Cardiac muscle cell (in vitro differentiated cells and primary cell): ENCODE measurements at regions not wholly inside any gene's neighbourhood (a gene's known extent, or its start where the extent isn't known, plus 50 kb on each side); places are given as distances from the start of the nearest gene placed in this dataset.
A peak's percentile ranks its signal among the peaks of the same experiment; 100 is the strongest.

ENCODE experiments used
- DNase-seq, 2 donors: peaks; one replicate each; pipeline versions ENCODE4 v3.0.0 to v3.0.0-alpha.2; 2010 to 2017; ENCODE audit warnings: low read depth in 1 of 2, low spot score in 1 of 2
- H3K27ac ChIP-seq: fragments of 200-600 bp; sonication (generic); 2 replicates; pipeline ENCODE4 v1.5.1; 2016
- H3K27me3 ChIP-seq: fragments of 200-600 bp; sonication (generic); 2 replicates; pipeline ENCODE4 v1.6.0; 2016; ENCODE audit warnings: control low read depth
- H3K36me3 ChIP-seq: fragments of 200-600 bp; sonication (generic); 2 replicates; pipeline ENCODE4 v1.5.1; 2016; ENCODE audit warnings: control low read depth
- H3K4me1 ChIP-seq: fragments of 200-600 bp; sonication (generic); 2 replicates; pipeline ENCODE4 v1.8.1; 2017; ENCODE audit warnings: low read depth, mild to moderate bottlenecking, mixed run types
- H3K4me3 ChIP-seq: fragments of 200-600 bp; sonication (generic); 2 replicates; pipeline ENCODE4 v1.5.1; 2016; ENCODE audit warnings: mild to moderate bottlenecking
- H3K9me3 ChIP-seq: fragments of 200-600 bp; sonication (generic); 2 replicates; pipeline ENCODE4 v1.5.1; 2017; ENCODE audit warnings: low read depth, mild to moderate bottlenecking, control low read depth
- TF ChIP-seq, protein P1 (sequence below): IDR thresholded peaks from 2 replicates; pipeline ENCODE4 v1.5.1; 2012; ENCODE audit warnings: low read depth, mild to moderate bottlenecking, low read length

DNA sequence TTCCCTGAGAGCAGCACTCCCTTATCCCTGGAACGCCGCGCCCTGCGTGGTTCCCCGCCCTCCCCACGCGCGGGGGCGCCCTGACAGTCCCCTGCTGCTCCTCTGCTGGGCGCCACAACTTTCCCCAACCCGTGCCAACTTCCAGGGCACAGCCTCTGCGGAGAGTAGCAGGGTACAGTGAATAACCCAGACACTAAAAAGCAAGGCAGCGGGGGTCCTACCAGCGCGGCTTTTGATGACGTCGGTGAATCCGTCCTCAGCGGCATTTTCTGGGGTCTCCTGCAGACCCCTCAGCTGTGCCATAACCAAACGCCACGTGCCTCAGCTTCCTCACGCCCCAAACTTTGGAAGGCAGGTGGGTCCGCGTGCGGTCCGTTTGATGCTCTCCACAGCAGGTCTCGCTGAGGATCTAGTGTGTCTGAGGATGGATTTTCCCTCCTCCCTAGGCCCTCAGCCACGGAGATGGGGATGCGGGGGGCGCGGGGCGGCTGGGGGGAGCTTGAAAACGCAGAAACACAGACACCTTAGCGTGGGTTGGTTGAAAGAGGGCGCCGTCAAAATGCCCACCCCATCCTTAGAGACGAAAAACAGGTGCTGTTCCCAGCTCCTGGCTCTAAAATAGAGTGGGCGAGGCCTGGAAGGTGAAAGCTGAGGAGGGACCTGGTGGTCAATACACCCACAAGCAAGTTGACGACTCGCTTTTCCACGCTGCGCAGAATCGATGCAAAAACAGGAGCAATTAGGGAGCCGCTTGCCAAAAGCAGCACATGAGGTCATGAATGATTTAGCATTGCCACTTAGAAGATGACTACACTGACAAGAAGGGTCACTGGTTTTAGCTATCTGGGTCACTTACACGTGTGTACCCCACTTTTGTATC lies 405.6 kb downstream of the FAM47A start:
- Histone ChIP-seq H3K27me3 (peaks cover 12% of the 10 kb centered on the region), H3K4me1 (peaks cover 6% of the 10 kb centered on the region), H3K27ac (no peak overlapping the region), H3K9me3 (no peaks in the 10 kb centered on the region), H3K36me3 (no peaks in the 10 kb centered on the region), H3K4me3 (peak overlapping the region; percentile 52)
- TF ChIP-seq, protein P1, sequence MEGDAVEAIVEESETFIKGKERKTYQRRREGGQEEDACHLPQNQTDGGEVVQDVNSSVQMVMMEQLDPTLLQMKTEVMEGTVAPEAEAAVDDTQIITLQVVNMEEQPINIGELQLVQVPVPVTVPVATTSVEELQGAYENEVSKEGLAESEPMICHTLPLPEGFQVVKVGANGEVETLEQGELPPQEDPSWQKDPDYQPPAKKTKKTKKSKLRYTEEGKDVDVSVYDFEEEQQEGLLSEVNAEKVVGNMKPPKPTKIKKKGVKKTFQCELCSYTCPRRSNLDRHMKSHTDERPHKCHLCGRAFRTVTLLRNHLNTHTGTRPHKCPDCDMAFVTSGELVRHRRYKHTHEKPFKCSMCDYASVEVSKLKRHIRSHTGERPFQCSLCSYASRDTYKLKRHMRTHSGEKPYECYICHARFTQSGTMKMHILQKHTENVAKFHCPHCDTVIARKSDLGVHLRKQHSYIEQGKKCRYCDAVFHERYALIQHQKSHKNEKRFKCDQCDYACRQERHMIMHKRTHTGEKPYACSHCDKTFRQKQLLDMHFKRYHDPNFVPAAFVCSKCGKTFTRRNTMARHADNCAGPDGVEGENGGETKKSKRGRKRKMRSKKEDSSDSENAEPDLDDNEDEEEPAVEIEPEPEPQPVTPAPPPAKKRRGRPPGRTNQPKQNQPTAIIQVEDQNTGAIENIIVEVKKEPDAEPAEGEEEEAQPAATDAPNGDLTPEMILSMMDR, result no peak
- DNase-seq, result peak in 1 of 2 donors; percentile 30

DNA sequence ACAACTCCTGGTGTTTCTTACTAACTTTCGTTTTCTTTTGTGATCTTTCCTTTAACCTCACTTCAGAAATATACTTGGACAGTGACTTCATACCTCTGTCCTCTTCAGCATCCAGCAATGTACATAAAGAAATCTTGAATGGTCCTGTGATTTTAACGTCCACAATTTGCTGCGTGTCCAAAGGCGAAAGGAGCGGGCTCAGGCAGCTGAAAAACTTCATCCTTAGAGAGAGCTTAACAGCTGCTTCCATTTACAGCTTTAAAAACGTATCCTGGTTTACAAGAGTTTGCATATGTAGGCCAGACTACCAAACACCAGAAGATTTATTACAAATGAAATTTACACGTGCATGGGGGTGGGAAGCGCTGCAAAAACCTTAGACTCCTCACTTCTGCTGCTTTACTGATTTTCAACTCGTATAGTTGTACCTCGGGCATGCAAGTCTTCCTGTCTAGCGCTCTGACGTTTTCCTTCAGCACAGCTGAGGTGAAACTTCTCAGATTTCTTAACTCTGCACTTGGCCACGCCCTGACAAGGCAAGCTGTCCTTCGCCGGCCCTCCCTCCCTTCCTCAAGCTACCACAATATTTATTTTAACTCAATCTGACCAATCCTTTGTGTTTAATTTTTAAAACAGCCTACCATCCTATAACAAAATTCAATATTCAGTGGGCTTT lies 406.4 kb downstream of the FAM47A start:
- H3K27ac ChIP-seq, result no peak overlapping the region
- H3K27me3 ChIP-seq, result peaks cover 12% of the 10 kb centered on the region

DNA sequence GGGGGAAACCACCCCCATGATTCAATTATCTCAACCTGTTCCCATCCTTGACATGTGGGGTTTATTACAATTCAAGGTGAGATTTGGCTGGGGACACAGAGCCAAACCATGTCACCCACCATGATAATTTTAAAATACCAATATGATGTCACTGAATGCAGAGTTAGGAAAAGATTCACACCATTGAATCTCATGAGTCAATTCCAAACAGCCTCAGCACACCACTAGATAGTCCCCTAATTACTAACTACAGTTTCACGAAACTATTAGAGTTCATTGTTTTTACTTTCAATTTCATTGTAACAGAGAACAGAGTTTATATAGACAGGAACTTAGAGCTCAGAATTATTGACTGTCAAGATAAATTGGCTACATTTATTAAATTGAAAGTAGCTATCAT lies 410.2 kb downstream of the FAM47A start:
- no peaks in the 10 kb centered on the region for H3K36me3 ChIP-seq
- H3K27ac ChIP-seq, result no peak overlapping the region
- H3K4me1 ChIP-seq, result peaks cover 6% of the 10 kb centered on the region
- TF ChIP-seq, protein P1, result no peak
- H3K9me3 ChIP-seq, result no peaks in the 10 kb centered on the region
- DNase-seq, result no peak
- H3K4me3 ChIP-seq, result no peak overlapping the region
- H3K27me3 ChIP-seq, result peaks cover 10% of the 10 kb centered on the region

More for the DNA sequence above, 406.4 kb downstream of the FAM47A start:
- DNase-seq, result peak in 1 of 2 donors; percentile 83
- peaks cover 6% of the 10 kb centered on the region for H3K4me1 ChIP-seq
- H3K4me3 ChIP-seq, result peak overlapping the region; percentile 52
- H3K36me3 ChIP-seq, result no peaks in the 10 kb centered on the region
- TF ChIP-seq, protein P1, result no peak
- no peaks in the 10 kb centered on the region for H3K9me3 ChIP-seq

DNA sequence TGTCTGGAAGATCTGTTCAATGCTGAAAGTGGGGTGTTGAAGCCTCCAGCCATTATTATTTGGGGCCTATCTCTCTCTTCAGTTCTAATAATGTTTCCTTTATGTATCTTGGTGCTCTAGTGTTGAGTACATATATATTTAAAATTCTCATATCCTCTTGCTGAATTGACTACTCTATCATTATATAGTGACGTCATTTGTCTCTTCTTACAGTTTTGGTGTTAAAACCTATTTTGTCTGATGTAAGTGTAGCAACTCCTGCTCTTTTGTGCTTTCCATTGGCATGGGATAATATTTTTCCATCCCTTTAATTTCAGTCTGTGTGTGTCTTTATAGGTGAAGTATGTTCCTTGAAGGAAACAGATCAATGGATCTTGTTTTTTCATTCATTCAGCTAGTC lies 446.0 kb downstream of the FAM47A start:
- H3K27ac ChIP-seq, result no peak overlapping the region
- TF ChIP-seq, protein P1, result no peak
- H3K36me3 ChIP-seq, result no peaks in the 10 kb centered on the region
- DNase-seq, result no peak
- no peaks in the 10 kb centered on the region for H3K4me1 ChIP-seq
- H3K27me3 ChIP-seq, result no peaks in the 10 kb centered on the region
- H3K4me3 ChIP-seq, result no peak overlapping the region
- no peaks in the 10 kb centered on the region for H3K9me3 ChIP-seq
